ENCODE measurements at regions not wholly inside any gene's neighbourhood (a gene's known extent, or its start where the extent isn't known, plus 50 kb on each side); places are given as distances from the start of the nearest gene placed in this dataset.

DNA sequence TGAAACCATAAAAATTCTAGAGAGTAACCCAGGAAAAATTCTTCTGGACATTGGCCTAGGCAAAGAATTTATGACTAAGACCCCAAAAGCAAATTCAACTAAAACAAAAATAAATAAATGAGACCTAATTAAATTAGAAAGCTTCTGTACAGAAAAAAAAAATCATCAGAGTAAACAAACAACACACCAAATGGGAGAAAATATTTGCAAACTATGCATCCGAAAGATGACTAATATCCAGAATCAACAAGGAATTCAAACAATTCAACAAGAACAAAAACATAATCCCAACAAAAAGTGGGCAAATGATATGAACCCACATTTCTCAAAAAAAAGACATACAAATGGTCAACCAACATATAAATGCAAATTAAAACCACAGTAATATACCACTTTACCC lies 242.6 kb upstream of the CDYL start:
- TF ChIP-seq TCF12 (IDR thresholded peaks at IDR 0.05; ENCODE audit: low read depth) (no peak), CEBPB (IDR thresholded peaks at IDR 0.05) (no peak), TAF1 (IDR thresholded peaks at IDR 0.05; ENCODE audit: low read depth) (no peak), RAD21 (IDR thresholded peaks at IDR 0.05; ENCODE audit: low read depth) (no peak), EP300 (IDR thresholded peaks at IDR 0.05; ENCODE audit: borderline replicate concordance) (no peak), FOXM1 (IDR thresholded peaks at IDR 0.05; ENCODE audit: borderline replicate concordance, low read depth) (no peak), CREB1 (IDR thresholded peaks at IDR 0.05; ENCODE audit: low read depth) (no peak), YY1 (IDR thresholded peaks at IDR 0.05; ENCODE audit: low read depth) (no peak), TEAD4 (IDR thresholded peaks at IDR 0.05) (no peak)
- TF ChIP-seq, protein P1, sequence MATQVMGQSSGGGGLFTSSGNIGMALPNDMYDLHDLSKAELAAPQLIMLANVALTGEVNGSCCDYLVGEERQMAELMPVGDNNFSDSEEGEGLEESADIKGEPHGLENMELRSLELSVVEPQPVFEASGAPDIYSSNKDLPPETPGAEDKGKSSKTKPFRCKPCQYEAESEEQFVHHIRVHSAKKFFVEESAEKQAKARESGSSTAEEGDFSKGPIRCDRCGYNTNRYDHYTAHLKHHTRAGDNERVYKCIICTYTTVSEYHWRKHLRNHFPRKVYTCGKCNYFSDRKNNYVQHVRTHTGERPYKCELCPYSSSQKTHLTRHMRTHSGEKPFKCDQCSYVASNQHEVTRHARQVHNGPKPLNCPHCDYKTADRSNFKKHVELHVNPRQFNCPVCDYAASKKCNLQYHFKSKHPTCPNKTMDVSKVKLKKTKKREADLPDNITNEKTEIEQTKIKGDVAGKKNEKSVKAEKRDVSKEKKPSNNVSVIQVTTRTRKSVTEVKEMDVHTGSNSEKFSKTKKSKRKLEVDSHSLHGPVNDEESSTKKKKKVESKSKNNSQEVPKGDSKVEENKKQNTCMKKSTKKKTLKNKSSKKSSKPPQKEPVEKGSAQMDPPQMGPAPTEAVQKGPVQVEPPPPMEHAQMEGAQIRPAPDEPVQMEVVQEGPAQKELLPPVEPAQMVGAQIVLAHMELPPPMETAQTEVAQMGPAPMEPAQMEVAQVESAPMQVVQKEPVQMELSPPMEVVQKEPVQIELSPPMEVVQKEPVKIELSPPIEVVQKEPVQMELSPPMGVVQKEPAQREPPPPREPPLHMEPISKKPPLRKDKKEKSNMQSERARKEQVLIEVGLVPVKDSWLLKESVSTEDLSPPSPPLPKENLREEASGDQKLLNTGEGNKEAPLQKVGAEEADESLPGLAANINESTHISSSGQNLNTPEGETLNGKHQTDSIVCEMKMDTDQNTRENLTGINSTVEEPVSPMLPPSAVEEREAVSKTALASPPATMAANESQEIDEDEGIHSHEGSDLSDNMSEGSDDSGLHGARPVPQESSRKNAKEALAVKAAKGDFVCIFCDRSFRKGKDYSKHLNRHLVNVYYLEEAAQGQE (IDR thresholded peaks at IDR 0.05; ENCODE audit: low read depth) = no peak
- TF ChIP-seq, protein P2, sequence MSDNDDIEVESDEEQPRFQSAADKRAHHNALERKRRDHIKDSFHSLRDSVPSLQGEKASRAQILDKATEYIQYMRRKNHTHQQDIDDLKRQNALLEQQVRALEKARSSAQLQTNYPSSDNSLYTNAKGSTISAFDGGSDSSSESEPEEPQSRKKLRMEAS (IDR thresholded peaks at IDR 0.05) = no peak
- TF ChIP-seq, protein P3, sequence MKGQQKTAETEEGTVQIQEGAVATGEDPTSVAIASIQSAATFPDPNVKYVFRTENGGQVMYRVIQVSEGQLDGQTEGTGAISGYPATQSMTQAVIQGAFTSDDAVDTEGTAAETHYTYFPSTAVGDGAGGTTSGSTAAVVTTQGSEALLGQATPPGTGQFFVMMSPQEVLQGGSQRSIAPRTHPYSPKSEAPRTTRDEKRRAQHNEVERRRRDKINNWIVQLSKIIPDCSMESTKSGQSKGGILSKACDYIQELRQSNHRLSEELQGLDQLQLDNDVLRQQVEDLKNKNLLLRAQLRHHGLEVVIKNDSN (IDR thresholded peaks at IDR 0.05) = no peak
